ENCODE measurements at regions not wholly inside any gene's neighbourhood (a gene's known extent, or its start where the extent isn't known, plus 50 kb on each side); places are given as distances from the start of the nearest gene placed in this dataset.

- no peak overlapping the region for H3K4me3 ChIP-seq (ENCODE audit: low read depth, low read length)
- no peak for TF ChIP-seq CTCF (conservative IDR thresholded peaks at IDR 0.05; ENCODE audit: low read depth, low read length)
- no peak for DNase-seq (ENCODE audit: low read depth)
Observed at GRCh38 chr7:42337225-42337905, 100.4 kb upstream of the GLI3 start.

DNA sequence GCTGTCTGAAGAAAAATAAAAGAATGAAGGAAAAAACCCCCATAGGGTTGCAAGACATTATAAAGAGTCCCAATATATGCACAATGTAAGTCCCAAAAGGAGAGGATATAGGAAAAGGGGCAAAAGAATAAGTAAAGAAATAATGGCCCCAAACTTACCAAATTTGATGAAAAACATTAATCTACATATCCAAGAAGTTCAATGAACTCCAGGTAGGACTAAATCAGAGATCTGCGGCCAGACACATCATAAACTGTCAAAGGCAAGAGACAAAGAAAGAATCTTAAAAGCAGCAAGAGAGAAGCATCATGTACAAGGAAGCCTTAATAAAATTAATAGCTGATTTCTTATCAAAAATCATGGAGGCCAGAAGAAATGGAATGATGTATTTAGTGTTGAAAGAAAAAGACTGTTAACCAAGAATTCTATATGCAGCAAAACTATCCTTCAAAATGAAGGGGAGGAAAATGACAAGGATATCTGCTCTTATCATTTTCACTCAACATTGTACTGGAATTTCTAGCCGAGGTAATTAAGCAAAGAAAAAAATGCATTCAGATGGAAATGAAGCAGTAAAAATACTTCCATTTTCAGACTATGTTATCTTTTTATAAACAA, 95.7 kb upstream of the GLI3 start:
- TF ChIP-seq CTCF (conservative IDR thresholded peaks at IDR 0.05; ENCODE audit: low read depth, low read length): no peak
- DNase-seq (ENCODE audit: low read depth): no peak
- no peak overlapping the region for H3K4me3 ChIP-seq (ENCODE audit: low read depth, low read length)

GRCh38 chr7:42319631-42320030, 82.6 kb upstream of the GLI3 start:
- no peak overlapping the region for H3K4me3 ChIP-seq (ENCODE audit: low read depth, low read length)
- TF ChIP-seq CTCF (conservative IDR thresholded peaks at IDR 0.05; ENCODE audit: low read depth, low read length): no peak
- DNase-seq (ENCODE audit: low read depth): no peak

- no peak for TF ChIP-seq CTCF (conservative IDR thresholded peaks at IDR 0.05; ENCODE audit: low read depth, low read length)
- no peak overlapping the region for H3K4me3 ChIP-seq (ENCODE audit: low read depth, low read length)
- DNase-seq (ENCODE audit: low read depth): no peak
Observed at GRCh38 chr7:42315631-42316030, 78.6 kb upstream of the GLI3 start.

GRCh38 chr7:42315103-42315502, 78.1 kb upstream of the GLI3 start:
- no peak for TF ChIP-seq CTCF (conservative IDR thresholded peaks at IDR 0.05; ENCODE audit: low read depth, low read length)
- H3K4me3 ChIP-seq (ENCODE audit: low read depth, low read length): no peak overlapping the region
- no peak for DNase-seq (ENCODE audit: low read depth)

DNA sequence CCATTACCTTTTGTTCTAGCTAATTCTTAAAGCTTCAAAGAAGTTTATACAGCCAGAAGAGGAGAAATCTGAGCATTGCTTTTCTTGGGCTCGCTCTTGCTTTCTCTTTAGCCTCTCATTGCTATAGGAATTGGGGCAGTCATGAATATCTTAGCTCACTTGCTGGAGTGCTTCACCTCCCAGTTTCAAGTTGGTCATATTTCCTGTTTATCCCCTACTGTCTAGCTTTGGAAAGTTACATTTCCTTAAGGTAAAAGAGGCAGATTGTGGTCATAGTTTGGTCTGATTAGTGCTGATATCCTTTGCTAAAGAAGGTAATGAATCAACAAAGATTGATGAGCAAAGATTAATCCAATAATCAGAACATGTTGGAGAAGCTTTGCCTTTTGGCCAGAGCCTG, 77.7 kb upstream of the GLI3 start:
- H3K4me3 ChIP-seq (ENCODE audit: low read depth, low read length): no peak overlapping the region
- DNase-seq (ENCODE audit: low read depth): no peak
- no peak for TF ChIP-seq CTCF (conservative IDR thresholded peaks at IDR 0.05; ENCODE audit: low read depth, low read length)

GRCh38 chr7:42311195-42311594, 74.2 kb upstream of the GLI3 start:
- no peak for TF ChIP-seq CTCF (conservative IDR thresholded peaks at IDR 0.05; ENCODE audit: low read depth, low read length)
- no peak for DNase-seq (ENCODE audit: low read depth)
- H3K4me3 ChIP-seq (ENCODE audit: low read depth, low read length): no peak overlapping the region

Measured in epithelial cell of proximal tubule (primary cell).